Neuronal stem cell (in vitro differentiated cells): ENCODE measurements at regions not wholly inside any gene's neighbourhood (a gene's known extent, or its start where the extent isn't known, plus 50 kb on each side); places are given as distances from the start of the nearest gene placed in this dataset.
"Not testable (repeated sequence)": the region's sequence is repeated elsewhere in the genome, so short reads cannot be mapped to it uniquely, and the experiment has no call there.

Experiments
- DNase-seq: peaks from one replicate; pipeline ENCODE4 v3.0.0-alpha.2; 2013; ENCODE audit warnings: low spot score
- H2AFZ ChIP-seq: one replicate; pipeline ENCODE4 v1.6.1; 2013; ENCODE audit warnings: mild to moderate bottlenecking, low read length, inconsistent platforms
- H2AK5ac ChIP-seq: 2 replicates; pipeline ENCODE4 v1.6.1; 2013; ENCODE audit warnings: low read depth, mild to moderate bottlenecking, inconsistent platforms, low read length, moderate library complexity, mixed read lengths
- H2BK120ac ChIP-seq: 2 replicates; pipeline ENCODE4 v1.6.1; 2013; ENCODE audit warnings: low read depth, mild to moderate bottlenecking, inconsistent platforms, low read length, moderate library complexity, mixed read lengths
- H2BK12ac ChIP-seq: one replicate; pipeline ENCODE4 v1.6.1; 2013; ENCODE audit warnings: low read length, inconsistent platforms
- H2BK15ac ChIP-seq: 2 replicates; pipeline ENCODE4 v1.6.1; 2013; ENCODE audit warnings: mild to moderate bottlenecking, low read length, inconsistent platforms, mixed read lengths
- H2BK5ac ChIP-seq: one replicate; pipeline ENCODE4 v1.6.1; 2013; ENCODE audit warnings: inconsistent platforms, mild to moderate bottlenecking, low read length, moderate library complexity
- H3K14ac ChIP-seq: one replicate; pipeline ENCODE4 v1.6.1; 2013; ENCODE audit warnings: low read length, inconsistent platforms
- H3K18ac ChIP-seq: 2 replicates; pipeline ENCODE4 v1.6.1; 2013; ENCODE audit warnings: low read length, inconsistent platforms
- H3K23ac ChIP-seq: 2 replicates; pipeline ENCODE4 v1.6.1; 2013; ENCODE audit warnings: low read depth, mild to moderate bottlenecking, mixed read lengths, low read length, inconsistent platforms; ENCODE audit not compliant: poor library complexity
- H3K27ac ChIP-seq: replicated peaks from 3 replicates; pipeline ENCODE4 v1.5.1; 2013; ENCODE audit warnings: low read length, inconsistent platforms
- H3K27me3 ChIP-seq, 3 experiments: 2 replicates each; pipeline ENCODE4 v1.6.1; 2013; ENCODE audit warnings: low read length in 3 of 3, mild to moderate bottlenecking in 2 of 3, inconsistent platforms in 1 of 3, low read depth in 1 of 3, mixed read lengths in 1 of 3, moderate library complexity in 1 of 3; ENCODE audit not compliant: control insufficient read depth in 3 of 3, insufficient read depth in 3 of 3
- H3K36me3 ChIP-seq, 2 donors: replicated peaks in 1 of 2; 2 replicates each; pipeline ENCODE4 v1.6.1; 2013; ENCODE audit warnings: low read length in 2 of 2; ENCODE audit not compliant: control insufficient read depth in 2 of 2, insufficient read depth in 2 of 2
- H3K4ac ChIP-seq: 2 replicates; pipeline ENCODE4 v1.6.1; 2013; ENCODE audit warnings: inconsistent platforms, mild to moderate bottlenecking, low read length, moderate library complexity
- H3K4me1 ChIP-seq, 2 donors: 1 replicate in 1 of 2; 2 replicates in 1 of 2; pipeline ENCODE4 v1.6.1; 2013; ENCODE audit warnings: low read length in 2 of 2, low read depth in 1 of 2; ENCODE audit not compliant: control insufficient read depth in 2 of 2, insufficient read depth in 1 of 2
- H3K4me2 ChIP-seq: one replicate; pipeline ENCODE4 v1.6.1; 2013; ENCODE audit warnings: mild to moderate bottlenecking, low read length, inconsistent platforms; ENCODE audit not compliant: insufficient read depth, poor library complexity, severe bottlenecking
- H3K4me3 ChIP-seq, 2 donors: 2 replicates each; pipeline ENCODE4 v1.5.1; 2013; ENCODE audit warnings: low read length in 2 of 2, mild to moderate bottlenecking in 2 of 2, inconsistent platforms in 1 of 2, moderate library complexity in 1 of 2
- H3K79me1 ChIP-seq: one replicate; pipeline ENCODE4 v1.6.1; 2013; ENCODE audit warnings: low read depth, mild to moderate bottlenecking, inconsistent platforms, low read length, moderate library complexity
- H3K9ac ChIP-seq: one replicate; pipeline ENCODE4 v1.6.1; 2013; ENCODE audit warnings: mild to moderate bottlenecking, low read depth, low read length, inconsistent platforms; ENCODE audit not compliant: poor library complexity
- H3K9me3 ChIP-seq, 2 donors: replicated peaks in 1 of 2; 2 replicates each; pipeline versions ENCODE3 to v1.6.1; 2013; ENCODE audit warnings: low read length in 2 of 2, mild to moderate bottlenecking in 2 of 2, inconsistent platforms in 1 of 2, low read depth in 1 of 2, mixed read lengths in 1 of 2, moderate library complexity in 1 of 2; ENCODE audit not compliant: control insufficient read depth in 2 of 2, insufficient read depth in 1 of 2
- H4K8ac ChIP-seq: one replicate; pipeline ENCODE4 v1.6.1; 2013; ENCODE audit warnings: low read depth, mild to moderate bottlenecking, inconsistent platforms, low read length, moderate library complexity
- H4K91ac ChIP-seq: one replicate; pipeline ENCODE4 v1.6.1; 2013; ENCODE audit warnings: low read length, low read depth, mild to moderate bottlenecking, inconsistent platforms; ENCODE audit not compliant: poor library complexity
- WGBS, 2 donors: extraction: QIAGEN DNeasy Blood & Tissue Kit; methylation state at CpG; one replicate each; pipeline ENCODE4 v1.1.7; 2013; ENCODE audit warnings: missing lambda C conversion rate in 2 of 2, mixed read lengths in 1 of 2; ENCODE audit not compliant: insufficient read length in 2 of 2, insufficient replicate concordance in 1 of 2; ENCODE audit errors: extremely low coverage in 2 of 2; 5-methylcytosine and 5-hydroxymethylcytosine counted together

DNA sequence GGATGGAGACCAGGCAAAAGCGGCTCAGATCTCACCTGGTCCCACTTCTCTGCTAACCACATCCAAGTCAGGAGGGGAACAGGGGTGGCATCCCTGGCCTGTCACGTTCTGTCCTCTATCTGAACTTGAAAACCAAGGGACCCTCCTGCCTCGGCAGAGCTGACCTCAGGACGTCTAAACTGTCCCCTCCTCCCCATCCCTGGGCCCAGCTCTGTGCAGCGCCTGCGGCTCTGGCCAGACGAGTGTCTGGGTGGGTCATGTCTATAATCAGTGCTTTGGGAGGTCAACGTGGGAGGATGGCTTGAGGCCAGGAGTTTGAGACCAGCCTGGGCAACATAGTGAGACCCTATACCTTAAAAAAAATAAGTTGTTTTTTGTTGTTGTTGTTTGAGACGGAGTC, 70.0 kb upstream of the ZNF479 start:
- Histone ChIP-seq H3K9me3 (peaks cover 0 to 38% of the 10 kb centered on the region in 2 donors), H3K14ac (no peak overlapping the region), H3K18ac (no peak overlapping the region), H2BK5ac (no peak overlapping the region), H3K27ac (no peak overlapping the region), H3K36me3 (no peaks in the 10 kb centered on the region), H2BK12ac (no peak overlapping the region), H2BK15ac (no peak overlapping the region), H3K4ac (no peak overlapping the region), H3K79me1 (no peaks in the 10 kb centered on the region), H2AK5ac (no peak overlapping the region), H2BK120ac (no peak overlapping the region), H3K23ac (no peak overlapping the region), H4K8ac (no peak overlapping the region), H4K91ac (no peak overlapping the region), H3K4me2 (no peak overlapping the region), H2AFZ (no peak overlapping the region), H3K27me3 (no peaks in the 10 kb centered on the region), H3K4me3 (no peak overlapping the region), H3K9ac (no peak overlapping the region), H3K4me1 (no peaks in the 10 kb centered on the region)
- no CpG with 5 or more reads among the region's 9 CpGs for WGBS, 2 donors
- DNase-seq, result no peak

GRCh38 chr7:57203161-57203791, 71.0 kb upstream of the ZNF479 start:
- no peak overlapping the region for H2AFZ ChIP-seq
- no peak overlapping the region for H3K4me2 ChIP-seq
- no peak overlapping the region for H2AK5ac ChIP-seq

DNA sequence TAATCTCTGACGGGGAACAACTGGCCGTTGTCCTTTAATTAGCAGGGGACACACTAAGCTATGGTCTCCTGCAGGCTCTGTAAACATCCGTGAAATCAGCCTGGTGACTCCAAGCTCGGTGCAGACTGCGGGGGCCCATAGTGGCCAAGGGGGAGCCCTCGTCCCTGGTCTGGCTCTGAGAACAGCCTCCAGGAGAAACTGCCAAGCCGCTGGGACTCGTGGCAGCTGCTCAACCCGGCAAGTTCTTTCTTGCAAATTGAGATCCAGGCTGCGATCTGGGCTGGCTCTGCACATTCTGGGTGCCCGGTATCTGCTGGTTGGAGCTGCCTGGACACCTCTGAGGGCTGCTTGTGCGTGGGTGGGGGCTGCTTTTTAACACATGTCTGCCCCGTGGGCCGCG, 71.6 kb upstream of the ZNF479 start:
- H3K18ac ChIP-seq, H3K23ac ChIP-seq, H3K9ac ChIP-seq, H3K36me3 ChIP-seq, H3K79me1 ChIP-seq, H4K91ac ChIP-seq, H3K4me1 ChIP-seq, H3K4me2 ChIP-seq, H4K8ac ChIP-seq, H2BK120ac ChIP-seq, H2BK5ac ChIP-seq, H2BK15ac ChIP-seq, H2AK5ac ChIP-seq, H3K14ac ChIP-seq, H3K4ac ChIP-seq, H2AFZ ChIP-seq, H2BK12ac ChIP-seq, DNase-seq, H3K4me3 ChIP-seq, H3K27ac ChIP-seq, H3K27me3 ChIP-seq: not testable (repeated sequence)
- peaks cover 0 to 40% of the 10 kb centered on the region in 2 donors for H3K9me3 ChIP-seq
- no CpG with 5 or more reads among the region's 15 CpGs for WGBS, 2 donors

More at GRCh38 chr7:57203161-57203791, 71.0 kb upstream of the ZNF479 start:
- Histone ChIP-seq H3K79me1 (no peaks in the 10 kb centered on the region), H2BK12ac (no peak overlapping the region), H3K27me3 (no peaks in the 10 kb centered on the region), H3K27ac (no peak overlapping the region), H2BK15ac (no peak overlapping the region), H3K4me3 (no peak overlapping the region), H3K4me1 (no peaks in the 10 kb centered on the region), H3K9me3 (peaks cover 0 to 41% of the 10 kb centered on the region in 2 donors), H3K4ac (no peak overlapping the region), H3K18ac (no peak overlapping the region), H4K8ac (no peak overlapping the region), H4K91ac (no peak overlapping the region), H3K14ac (no peak overlapping the region), H2BK5ac (no peak overlapping the region), H3K36me3 (no peaks in the 10 kb centered on the region), H3K23ac (no peak overlapping the region), H3K9ac (no peak overlapping the region), H2BK120ac (no peak overlapping the region)
- WGBS, 2 donors, result no CpG with 5 or more reads among the region's 51 CpGs
- DNase-seq, result no peak

- Histone ChIP-seq H3K4me1 (no peaks in the 10 kb centered on the region), H3K4me2 (no peak overlapping the region), H2BK15ac (no peak overlapping the region), H3K14ac (no peak overlapping the region), H3K27me3 (no peaks in the 10 kb centered on the region), H2BK120ac (no peak overlapping the region), H2BK5ac (no peak overlapping the region), H3K18ac (no peak overlapping the region), H2AK5ac (no peak overlapping the region), H3K79me1 (no peaks in the 10 kb centered on the region), H3K23ac (no peak overlapping the region), H4K8ac (no peak overlapping the region), H3K9ac (no peak overlapping the region), H3K36me3 (no peaks in the 10 kb centered on the region), H3K9me3 (peaks cover 0 to 39% of the 10 kb centered on the region in 2 donors), H3K4me3 (no peak overlapping the region), H4K91ac (no peak overlapping the region), H2AFZ (no peak overlapping the region), H3K4ac (no peak overlapping the region), H2BK12ac (no peak overlapping the region), H3K27ac (no peak overlapping the region)
- no CpG with 5 or more reads among the region's 10 CpGs for WGBS, 2 donors
- DNase-seq, result no peak
Observed at GRCh38 chr7:57204411-57204811, 72.2 kb upstream of the ZNF479 start.
